ENCODE measurements at regions not wholly inside any gene's neighbourhood (a gene's known extent, or its start where the extent isn't known, plus 50 kb on each side); places are given as distances from the start of the nearest gene placed in this dataset.

- FAIRE-seq = no peak
- no peaks in the 10 kb centered on the region for H3K36me3 ChIP-seq (ENCODE audit: control insufficient read depth, insufficient read depth, low read length)
These were observed 288.5 kb upstream of the NUDT12 start for GRCh38 chr5:103851091-103851490.

GRCh38 chr5:103849934-103850333 lies 287.3 kb upstream of the NUDT12 start:
- DNase-seq (ENCODE audit: low read depth) (peak; percentile 95), FAIRE-seq (no peak)
- no peak overlapping the region for H3K4me3 ChIP-seq (ENCODE audit: low read depth, low read length)
- no peak for TF ChIP-seq CTCF (IDR thresholded peaks at IDR 0.05; ENCODE audit: insufficient read depth, low read length, severe bottlenecking)
- no peaks in the 10 kb centered on the region for H3K27me3 ChIP-seq (ENCODE audit: control insufficient read depth, insufficient read depth, low read length)
- no peaks in the 10 kb centered on the region for H3K36me3 ChIP-seq (ENCODE audit: control insufficient read depth, insufficient read depth, low read length)

More at GRCh38 chr5:103851091-103851490, 288.5 kb upstream of the NUDT12 start:
- no peaks in the 10 kb centered on the region for H3K27me3 ChIP-seq (ENCODE audit: control insufficient read depth, insufficient read depth, low read length)
- TF ChIP-seq CTCF (IDR thresholded peaks at IDR 0.05; ENCODE audit: insufficient read depth, low read length, severe bottlenecking) = no peak
- DNase-seq (ENCODE audit: low read depth) = no peak
- H3K4me3 ChIP-seq (ENCODE audit: low read depth, low read length) = no peak overlapping the region

- DNase-seq (ENCODE audit: low read depth) (peak; percentile 80), FAIRE-seq (no peak)
- TF ChIP-seq CTCF (IDR thresholded peaks at IDR 0.05; ENCODE audit: insufficient read depth, low read length, severe bottlenecking) = no peak
- H3K4me3 ChIP-seq (ENCODE audit: low read depth, low read length) = no peak overlapping the region
- no peaks in the 10 kb centered on the region for H3K27me3 ChIP-seq (ENCODE audit: control insufficient read depth, insufficient read depth, low read length)
- H3K36me3 ChIP-seq (ENCODE audit: control insufficient read depth, insufficient read depth, low read length) = no peaks in the 10 kb centered on the region
These were observed 284.5 kb upstream of the NUDT12 start for GRCh38 chr5:103847060-103847459.

- TF ChIP-seq CTCF (IDR thresholded peaks at IDR 0.05; ENCODE audit: insufficient read depth, low read length, severe bottlenecking) = no peak
- no peak for DNase-seq (ENCODE audit: low read depth)
- Histone ChIP-seq H3K4me3 (ENCODE audit: low read depth, low read length) (no peak overlapping the region), H3K27me3 (ENCODE audit: control insufficient read depth, insufficient read depth, low read length) (no peaks in the 10 kb centered on the region), H3K36me3 (ENCODE audit: control insufficient read depth, insufficient read depth, low read length) (no peaks in the 10 kb centered on the region)
- FAIRE-seq = no peak
These were observed 280.3 kb upstream of the NUDT12 start for GRCh38 chr5:103842936-103843335.

- TF ChIP-seq CTCF (IDR thresholded peaks at IDR 0.05; ENCODE audit: insufficient read depth, low read length, severe bottlenecking) = no peak
- Histone ChIP-seq H3K4me3 (ENCODE audit: low read depth, low read length) (no peak overlapping the region), H3K27me3 (ENCODE audit: control insufficient read depth, insufficient read depth, low read length) (no peaks in the 10 kb centered on the region), H3K36me3 (ENCODE audit: control insufficient read depth, insufficient read depth, low read length) (no peaks in the 10 kb centered on the region)
- FAIRE-seq (no peak), DNase-seq (ENCODE audit: low read depth) (peak; percentile 5)
These were observed 278.0 kb upstream of the NUDT12 start for GRCh38 chr5:103840600-103840999.

GRCh38 chr5:103834216-103834615 lies 271.6 kb upstream of the NUDT12 start:
- no peak for TF ChIP-seq CTCF (IDR thresholded peaks at IDR 0.05; ENCODE audit: insufficient read depth, low read length, severe bottlenecking)
- Histone ChIP-seq H3K27me3 (ENCODE audit: control insufficient read depth, insufficient read depth, low read length) (no peaks in the 10 kb centered on the region), H3K4me3 (ENCODE audit: low read depth, low read length) (no peak overlapping the region), H3K36me3 (ENCODE audit: control insufficient read depth, insufficient read depth, low read length) (no peaks in the 10 kb centered on the region)
- FAIRE-seq (no peak), DNase-seq (ENCODE audit: low read depth) (no peak)
